B cell (primary cell): ENCODE measurements at regions not wholly inside any gene's neighbourhood (a gene's known extent, or its start where the extent isn't known, plus 50 kb on each side); places are given as distances from the start of the nearest gene placed in this dataset.

Experiments
- ATAC-seq: fragments of 200-7000 bp; cut with Tn5 transposase; one replicate; pipeline ENCODE4 v1.10.0; 2021; ENCODE audit warnings: low read depth, mild to moderate bottlenecking, moderate number of reproducible peaks, moderate library complexity
- CTCF ChIA-PET: fragments of 350-600 bp; sonication (Branson Sonifier 250); formaldehyde crosslinking; loops from one replicate; lab custom pipeline; 2021; ENCODE audit warnings: antibody characterized with exemption, inconsistent platforms; lab: Charles Lee
- POLR2A ChIA-PET: fragments of 350-600 bp; sonication (Branson Sonifier 250); formaldehyde crosslinking; loops from one replicate; lab custom pipeline; 2021; ENCODE audit warnings: antibody characterized with exemption; lab: Charles Lee
- DNase-seq: peaks from one replicate; pipeline ENCODE4 v3.0.0; 2013
- H2AFZ ChIP-seq: 2 replicates; pipeline ENCODE4 v1.6.1; 2012; ENCODE audit warnings: mild to moderate bottlenecking, low read depth, low read length; ENCODE audit not compliant: insufficient read depth, poor library complexity, severe bottlenecking
- H3K27ac ChIP-seq, 2 donors: 1 replicate in 1 of 2; 2 replicates in 1 of 2; pipeline ENCODE4 v1.5.1; 2012 to 2013; ENCODE audit warnings: low read length in 2 of 2, mild to moderate bottlenecking in 2 of 2, moderate library complexity in 1 of 2
- H3K27me3 ChIP-seq, 4 experiments: fragments of 200-600 bp in 1 of 4; sonication (generic) in 1 of 4; replicated peaks in 1 of 4; 1 replicate in 2 of 4; 2 replicates in 2 of 4; pipeline versions ENCODE4 v1.6.1 to v1.7.0; 2013 to 2016; ENCODE audit warnings: low read length in 3 of 4, mild to moderate bottlenecking in 2 of 4, mixed read lengths in 1 of 4, moderate library complexity in 1 of 4; ENCODE audit not compliant: insufficient read depth in 4 of 4, control insufficient read depth in 3 of 4; ENCODE audit errors: control extremely low read depth in 1 of 4
- H3K36me3 ChIP-seq, 2 experiments: replicated peaks in 1 of 2; 1 replicate in 1 of 2; 2 replicates in 1 of 2; pipeline versions ENCODE4 v1.6.1 to v1.7.1; 2013; ENCODE audit warnings: low read length in 1 of 2; ENCODE audit not compliant: insufficient read depth in 2 of 2, control insufficient read depth in 1 of 2; ENCODE audit errors: control extremely low read depth in 1 of 2, extremely low read depth in 1 of 2
- H3K4me1 ChIP-seq, 2 donors: fragments of 200-600 bp in 1 of 2; sonication (generic) in 1 of 2; 1 replicate in 1 of 2; 2 replicates in 1 of 2; pipeline versions ENCODE4 v1.5.1 to v1.6.1; 2013 to 2017; ENCODE audit warnings: low read length in 2 of 2; ENCODE audit not compliant: control insufficient read depth in 2 of 2, insufficient read depth in 2 of 2
- H3K4me2 ChIP-seq: replicated peaks from 2 replicates; pipeline ENCODE3; 2012; ENCODE audit warnings: mild to moderate bottlenecking, low read depth, low read length; ENCODE audit not compliant: poor library complexity, severe bottlenecking
- H3K4me3 ChIP-seq, 5 experiments: fragments of 200-600 bp in 1 of 5; sonication (generic) in 1 of 5; 1 replicate in 3 of 5; 2 replicates in 2 of 5; pipeline versions ENCODE4 v1.5.1 to v1.7.0; 2011 to 2016; ENCODE audit warnings: low read length in 4 of 5, mild to moderate bottlenecking in 4 of 5, low read depth in 2 of 5, control low read depth in 1 of 5, moderate library complexity in 1 of 5; ENCODE audit not compliant: insufficient read depth in 1 of 5; ENCODE audit errors: control extremely low read depth in 1 of 5, extremely low read depth in 1 of 5
- H3K79me2 ChIP-seq: fragments of 200-600 bp; sonication (generic); one replicate; pipeline ENCODE4 v1.6.0; 2016; ENCODE audit warnings: low read length; ENCODE audit not compliant: control insufficient read depth, insufficient read depth
- H3K9ac ChIP-seq: fragments of 200-600 bp; sonication (generic); 2 replicates; pipeline ENCODE4 v1.6.1; 2017; ENCODE audit warnings: mild to moderate bottlenecking, low read length, moderate library complexity
- H3K9me3 ChIP-seq, 3 donors: one replicate each; pipeline versions ENCODE4 v1.6.1 to v1.7.1; 2013; ENCODE audit warnings: low read length in 2 of 3; ENCODE audit not compliant: control insufficient read depth in 2 of 3, insufficient read depth in 1 of 3; ENCODE audit errors: control extremely low read depth in 1 of 3
- H4K20me1 ChIP-seq: 2 replicates; pipeline ENCODE4 v1.6.0; 2012; ENCODE audit warnings: mild to moderate bottlenecking, low read length; ENCODE audit not compliant: insufficient read depth, control insufficient read depth, poor library complexity, severe bottlenecking
- H3K27ac Mint-ChIP-seq: one replicate; pipeline ENCODE4 v1.8.0; 2021; ENCODE audit warnings: mixed read lengths
- H3K27me3 Mint-ChIP-seq: one replicate; pipeline ENCODE4 v1.8.0; 2021; ENCODE audit warnings: mixed read lengths
- H3K4me1 Mint-ChIP-seq: one replicate; pipeline ENCODE4 v1.8.0; 2021; ENCODE audit warnings: mixed read lengths
- H3K4me3 Mint-ChIP-seq: one replicate; pipeline ENCODE4 v1.8.0; 2021; ENCODE audit warnings: mixed read lengths
- H3K9me3 Mint-ChIP-seq: one replicate; pipeline ENCODE4 v1.8.0; 2022; ENCODE audit warnings: mixed read lengths; ENCODE audit not compliant: insufficient read depth
- CTCF ChIP-seq: fragments of 200-600 bp; IDR thresholded peaks from one replicate; pipeline ENCODE4 v1.8.0; 2022; ENCODE audit warnings: antibody characterized with exemption, mild to moderate bottlenecking
- EZH2 ChIP-seq: IDR thresholded peaks from 2 replicates; pipeline ENCODE4 v1.6.1; 2012; ENCODE audit warnings: borderline replicate concordance, low read depth, mild to moderate bottlenecking, moderate library complexity, low read length; ENCODE audit not compliant: insufficient read depth, poor library complexity, severe bottlenecking
- WGBS: methylation state at CpG from one replicate; pipeline ENCODE4 v1.1.5; 2013; ENCODE audit warnings: missing lambda C conversion rate; ENCODE audit not compliant: insufficient coverage; 5-methylcytosine and 5-hydroxymethylcytosine counted together
- intact Hi-C: fragments of 100-400 bp; cut with micrococcal nuclease; formaldehyde crosslinking; loops from one replicate; pipeline ENCODE4 v1.10.0; 2022

- CTCF ChIA-PET = no interaction called here
- no peaks in the 10 kb centered on the region for H3K36me3 ChIP-seq
- H3K27me3 Mint-ChIP-seq = no peaks in the 10 kb centered on the region
Observed at GRCh38 chr7:88548399-88548798, 211.1 kb upstream of the ZNF804B start.

GRCh38 chr7:88546808-88547207, 212.7 kb upstream of the ZNF804B start:
- H3K27me3 Mint-ChIP-seq = no peaks in the 10 kb centered on the region
- no peak overlapping the region for H3K4me2 ChIP-seq
- intact Hi-C loops = no loop called here

More at GRCh38 chr7:88548399-88548798, 211.1 kb upstream of the ZNF804B start:
- POLR2A ChIA-PET = no interaction called here
- H4K20me1 ChIP-seq = no peaks in the 10 kb centered on the region
- H3K9me3 Mint-ChIP-seq = peaks cover 7% of the 10 kb centered on the region
- H3K27me3 ChIP-seq = no peaks in the 10 kb centered on the region
- TF ChIP-seq EZH2 (no peak), CTCF (no peak)
- no peak overlapping the region for H3K4me2 ChIP-seq
- no peaks in the 10 kb centered on the region for H3K4me1 ChIP-seq
- no peak overlapping the region for H3K4me3 ChIP-seq
- no peak overlapping the region for H2AFZ ChIP-seq
- H3K27ac ChIP-seq = no peak overlapping the region
- no peaks in the 10 kb centered on the region for H3K79me2 ChIP-seq
- peaks cover 0 to 11% (median 8%) of the 10 kb centered on the region in 3 donors for H3K9me3 ChIP-seq
- DNase-seq = no peak
- H3K9ac ChIP-seq = no peak overlapping the region
- intact Hi-C loops = no loop called here
- no peak overlapping the region for H3K27ac Mint-ChIP-seq
- ATAC-seq = no peak
- H3K4me3 Mint-ChIP-seq = no peak overlapping the region
- no peaks in the 10 kb centered on the region for H3K4me1 Mint-ChIP-seq

More at GRCh38 chr7:88546808-88547207, 212.7 kb upstream of the ZNF804B start:
- POLR2A ChIA-PET = no interaction called here
- no peak for ATAC-seq
- H3K27ac Mint-ChIP-seq = no peak overlapping the region
- CTCF ChIA-PET = interaction anchor here (0.7 kb wide), 1 partner anchor 290 kb away, joined by 3 read pairs; no protein-coding TSS in a partner anchor
- H3K9me3 Mint-ChIP-seq = peaks cover 7% of the 10 kb centered on the region
- Histone ChIP-seq H3K36me3 (no peaks in the 10 kb centered on the region), H3K27me3 (no peaks in the 10 kb centered on the region), H4K20me1 (no peaks in the 10 kb centered on the region), H3K4me1 (no peaks in the 10 kb centered on the region), H3K9me3 (peaks cover 0 to 11% (median 8%) of the 10 kb centered on the region in 3 donors), H3K9ac (no peak overlapping the region), H2AFZ (no peak overlapping the region), H3K4me3 (no peak overlapping the region), H3K27ac (no peak overlapping the region), H3K79me2 (no peaks in the 10 kb centered on the region)
- no CpG with 5 or more reads among the region's 2 CpGs for WGBS
- TF ChIP-seq EZH2 = no peak
- TF ChIP-seq CTCF = no peak
- no peaks in the 10 kb centered on the region for H3K4me1 Mint-ChIP-seq
- no peak overlapping the region for H3K4me3 Mint-ChIP-seq
- DNase-seq = no peak
